Liver (tissue), 8 donors: ENCODE measurements at regions not wholly inside any gene's neighbourhood (a gene's known extent, or its start where the extent isn't known, plus 50 kb on each side); places are given as distances from the start of the nearest gene placed in this dataset.

Experiments used
- DNase-seq: peaks from one replicate; pipeline ENCODE4 v3.0.0-alpha.2; 2017; ENCODE audit warnings: low spot score
- H3K27ac ChIP-seq, 2 donors: one replicate each; pipeline ENCODE4 v1.7.0; 2013; ENCODE audit warnings: inconsistent platforms in 2 of 2, low read length in 2 of 2, control low read depth in 1 of 2, low read depth in 1 of 2, mild to moderate bottlenecking in 1 of 2
- H3K27me3 ChIP-seq, 4 donors: one replicate each; pipeline versions ENCODE4 v1.6.1 to v1.7.0; 2013; ENCODE audit warnings: low read length in 3 of 4, inconsistent platforms in 1 of 4, mild to moderate bottlenecking in 1 of 4, moderate library complexity in 1 of 4; ENCODE audit not compliant: control insufficient read depth in 4 of 4, insufficient read depth in 4 of 4
- H3K36me3 ChIP-seq, 4 donors: one replicate each; pipeline versions ENCODE4 v1.6.1 to v1.7.0; 2013; ENCODE audit warnings: low read length in 3 of 4, mild to moderate bottlenecking in 3 of 4, low read depth in 1 of 4, moderate library complexity in 1 of 4; ENCODE audit not compliant: control insufficient read depth in 4 of 4, insufficient read depth in 3 of 4
- H3K4me1 ChIP-seq, 4 donors: one replicate each; pipeline versions ENCODE4 v1.6.1 to v1.7.0; 2013; ENCODE audit warnings: low read length in 3 of 4, mild to moderate bottlenecking in 3 of 4, moderate library complexity in 1 of 4; ENCODE audit not compliant: control insufficient read depth in 4 of 4, insufficient read depth in 4 of 4
- H3K4me3 ChIP-seq, 3 donors: one replicate each; pipeline versions ENCODE4 v1.6.1 to v1.7.0; 2013; ENCODE audit warnings: low read length in 3 of 3, control low read depth in 1 of 3, low read depth in 1 of 3, mild to moderate bottlenecking in 1 of 3
- H3K9ac ChIP-seq, 2 donors: one replicate each; pipeline ENCODE4 v1.7.0; 2013; ENCODE audit warnings: low read length in 2 of 2, mild to moderate bottlenecking in 2 of 2, moderate library complexity in 2 of 2, control low read depth in 1 of 2, low read depth in 1 of 2
- H3K9me3 ChIP-seq, 4 donors: one replicate each; pipeline versions ENCODE4 v1.6.1 to v1.7.0; 2013; ENCODE audit warnings: low read length in 3 of 4; ENCODE audit not compliant: control insufficient read depth in 4 of 4
- ATF3 ChIP-seq: IDR thresholded peaks from 2 replicates; pipeline ENCODE4 v1.6.1; 2016; ENCODE audit warnings: antibody characterized with exemption
- CTCF ChIP-seq: fragments of 150-350 bp; IDR thresholded peaks from 2 replicates; pipeline ENCODE4 v1.5.1; 2017; ENCODE audit warnings: improper control_type of control experiment, low read depth, low read length; ENCODE audit not compliant: missing input control
- EGR1 ChIP-seq, 2 donors: IDR thresholded peaks; 2 replicates each; pipeline ENCODE4 v1.6.1; 2016 to 2018; ENCODE audit warnings: antibody characterized with exemption in 2 of 2, low read depth in 2 of 2
- FOXA1 ChIP-seq: IDR thresholded peaks from 2 replicates; pipeline ENCODE4 v1.6.1; 2016; ENCODE audit warnings: antibody characterized with exemption
- FOXA2 ChIP-seq: IDR thresholded peaks from 2 replicates; pipeline ENCODE4 v1.6.1; 2016; ENCODE audit warnings: antibody characterized with exemption
- GABPA ChIP-seq, 2 donors: IDR thresholded peaks in 1 of 2; conservative IDR thresholded peaks in 1 of 2; 2 replicates each; pipeline ENCODE4 v1.6.1; 2016; ENCODE audit warnings: antibody characterized with exemption in 2 of 2, mild to moderate bottlenecking in 1 of 2, moderate library complexity in 1 of 2
- HNF4G ChIP-seq: IDR thresholded peaks from 2 replicates; pipeline ENCODE4 v1.6.1; 2016; ENCODE audit warnings: antibody characterized with exemption
- JUND ChIP-seq, 2 donors: IDR thresholded peaks; 2 replicates each; pipeline ENCODE4 v1.6.1; 2016; ENCODE audit warnings: antibody characterized with exemption in 2 of 2
- MAX ChIP-seq: IDR thresholded peaks from 2 replicates; pipeline ENCODE4 v1.6.1; 2016; ENCODE audit warnings: antibody characterized with exemption
- NR2F2 ChIP-seq: IDR thresholded peaks from 2 replicates; pipeline ENCODE4 v1.6.1; 2016; ENCODE audit warnings: antibody characterized with exemption
- RAD21 ChIP-seq, 2 donors: IDR thresholded peaks; 2 replicates each; pipeline ENCODE4 v1.6.1; 2016; ENCODE audit warnings: antibody characterized with exemption in 2 of 2, mild to moderate bottlenecking in 2 of 2
- REST ChIP-seq: IDR thresholded peaks from 2 replicates; pipeline ENCODE4 v1.6.1; 2016; ENCODE audit warnings: antibody characterized with exemption, mild to moderate bottlenecking
- RXRA ChIP-seq, 2 donors: IDR thresholded peaks; 2 replicates each; pipeline ENCODE4 v1.6.1; 2017 to 2018; ENCODE audit warnings: antibody characterized with exemption in 2 of 2, mild to moderate bottlenecking in 1 of 2
- SP1 ChIP-seq: IDR thresholded peaks from 2 replicates; pipeline ENCODE4 v1.6.1; 2018; ENCODE audit warnings: antibody characterized with exemption, mild to moderate bottlenecking
- TAF1 ChIP-seq: conservative IDR thresholded peaks from 2 replicates; pipeline ENCODE4 v1.6.1; 2016; ENCODE audit warnings: antibody characterized with exemption, mild to moderate bottlenecking
- YY1 ChIP-seq: IDR thresholded peaks from 2 replicates; pipeline ENCODE4 v1.6.1; 2016; ENCODE audit warnings: antibody characterized with exemption, mild to moderate bottlenecking
- ZBTB33 ChIP-seq: IDR thresholded peaks from 2 replicates; pipeline ENCODE4 v1.6.1; 2016; ENCODE audit warnings: antibody characterized with exemption
- WGBS: extraction: QIAGEN DNeasy Blood & Tissue Kit; methylation state at CpG from one replicate; pipeline ENCODE4 v1.1.7; 2013; 5-methylcytosine and 5-hydroxymethylcytosine counted together
- donor health status: healthy.
- donor health status: healthy.
- donor health status: healthy.
- donor health status: healthy.
- donor health status: healthy.

- TF ChIP-seq ZBTB33 = no peak
- TF ChIP-seq TAF1 = no peak
- no peak for TF ChIP-seq CTCF
- no peak for TF ChIP-seq YY1
- no peak for TF ChIP-seq NR2F2
- no peak for TF ChIP-seq FOXA1
- TF ChIP-seq RAD21 (IDR thresholded peaks at IDR 0.05) = no peak
- TF ChIP-seq RXRA (IDR thresholded peaks at IDR 0.05) = no peak
Measured at GRCh38 chr11:121904148-121904547, 211.9 kb downstream of the BLID start (continued).

- H3K27me3 ChIP-seq = peaks cover 0 to 3% (median 0%) of the 10 kb centered on the region in 4 donors
- no peaks in the 10 kb centered on the region for H3K9me3 ChIP-seq
- H3K36me3 ChIP-seq = no peaks in the 10 kb centered on the region
- H3K4me3 ChIP-seq = no peak overlapping the region
- no peak overlapping the region for H3K27ac ChIP-seq
- WGBS = 94% methylated on average over 4 of the region's 4 CpGs
- no peak for DNase-seq
- TF ChIP-seq MAX = no peak
- no peak for TF ChIP-seq REST
- TF ChIP-seq JUND (IDR thresholded peaks at IDR 0.05) = no peak
- no peak for TF ChIP-seq YY1
- TF ChIP-seq EGR1 (IDR thresholded peaks at IDR 0.05; ENCODE audit: low read depth in 2 of 2) = no peak
- TF ChIP-seq ATF3 = no peak
- TF ChIP-seq CTCF = no peak
- TF ChIP-seq FOXA1 = no peak
- TF ChIP-seq RAD21 (IDR thresholded peaks at IDR 0.05) = no peak
- no peak for TF ChIP-seq GABPA (IDR thresholded peaks at IDR 0.05 in 1 of 2, conservative IDR thresholded peaks at IDR 0.05 in 1 of 2)
- no peak for TF ChIP-seq FOXA2
- TF ChIP-seq NR2F2 = no peak
- TF ChIP-seq RXRA (IDR thresholded peaks at IDR 0.05) = no peak
- TF ChIP-seq HNF4G = no peak
- no peak for TF ChIP-seq SP1
- TF ChIP-seq ZBTB33 = no peak
- no peak for TF ChIP-seq TAF1
- no peaks in the 10 kb centered on the region for H3K4me1 ChIP-seq
- H3K9ac ChIP-seq = no peak overlapping the region
Measured at GRCh38 chr11:121901886-121902285, 214.1 kb downstream of the BLID start.
